SH-SY5Y (cell line): ENCODE measurements at regions not wholly inside any gene's neighbourhood (a gene's known extent, or its start where the extent isn't known, plus 50 kb on each side); places are given as distances from the start of the nearest gene placed in this dataset.

Experiments
- GATA2 ChIP-seq: IDR thresholded peaks from 2 replicates; pipeline ENCODE4 v1.6.1; 2011; ENCODE audit warnings: mild to moderate bottlenecking, low read depth, low read length
- GATA3 ChIP-seq: IDR thresholded peaks from 2 replicates; pipeline ENCODE4 v1.6.1; 2011; ENCODE audit warnings: low read depth, mild to moderate bottlenecking, low read length, moderate library complexity

- no peak for TF ChIP-seq GATA2
- TF ChIP-seq GATA3 = no peak
These were observed 328.7 kb upstream of the LRRC4C start for GRCh38 chr11:41788177-41788576.
